Right kidney (tissue), 1 donor: ENCODE measurements at regions not wholly inside any gene's neighbourhood (a gene's known extent, or its start where the extent isn't known, plus 50 kb on each side); places are given as distances from the start of the nearest gene placed in this dataset.

Experiments
- DNase-seq: peaks from one replicate; pipeline ENCODE4 v3.0.0-alpha.2; 2016

GRCh38 chr12:63228853-63229252 is 77.9 kb upstream of the AVPR1A start:
- no peak for DNase-seq

- DNase-seq: no peak
Observed at GRCh38 chr12:63226792-63227463, 75.9 kb upstream of the AVPR1A start.

- no peak for DNase-seq
Observed at GRCh38 chr12:63224396-63224795, 73.4 kb upstream of the AVPR1A start.

DNA sequence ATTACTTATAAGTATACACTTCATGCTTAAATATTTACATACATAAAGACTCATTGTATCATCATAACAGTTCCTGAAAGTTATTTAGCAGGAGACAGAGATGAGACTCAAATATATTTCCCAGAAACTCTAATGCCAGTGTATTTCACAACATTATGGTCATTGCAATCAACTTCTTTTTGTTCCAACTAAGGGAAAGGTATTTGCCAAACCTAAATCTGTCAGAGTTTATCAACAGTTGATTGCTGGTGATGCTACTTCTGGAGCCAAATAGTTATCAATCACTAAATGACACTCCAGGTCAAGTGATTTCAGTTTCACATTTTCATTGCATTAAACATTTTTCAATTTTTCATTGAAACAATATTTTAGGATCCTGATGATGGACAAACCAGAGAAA is 72.1 kb upstream of the AVPR1A start:
- no peak for DNase-seq

GRCh38 chr12:63222582-63222981 is 71.6 kb upstream of the AVPR1A start:
- no peak for DNase-seq

GRCh38 chr12:63220921-63221320 is 69.9 kb upstream of the AVPR1A start:
- no peak for DNase-seq

- DNase-seq: no peak
Observed at GRCh38 chr12:63212316-63212715, 61.3 kb upstream of the AVPR1A start.

GRCh38 chr12:63208956-63209355 is 58.0 kb upstream of the AVPR1A start:
- no peak for DNase-seq

GRCh38 chr12:63206909-63207308 is 55.9 kb upstream of the AVPR1A start:
- peak; percentile 6 for DNase-seq

DNA sequence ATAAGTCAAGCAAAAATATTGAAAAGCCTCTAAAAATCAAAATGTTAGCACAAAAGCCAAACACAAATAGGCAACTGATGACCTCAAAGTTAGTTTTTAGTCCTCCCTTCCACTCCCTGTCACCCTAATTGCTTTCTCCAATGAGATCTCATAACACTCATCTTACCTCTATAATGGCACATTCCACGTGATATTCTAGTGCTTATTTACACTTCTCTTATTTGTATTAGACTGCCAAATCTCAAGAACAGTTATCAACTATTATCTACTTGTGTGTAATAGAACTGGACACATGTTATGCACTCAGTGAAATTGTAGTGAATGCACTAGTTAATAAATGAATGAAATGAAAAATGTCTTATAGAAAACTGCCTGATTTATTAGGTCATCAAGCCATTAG is 55.5 kb upstream of the AVPR1A start:
- no peak for DNase-seq
